Gastrocnemius medialis (tissue), 4 donors: ENCODE measurements at regions not wholly inside any gene's neighbourhood (a gene's known extent, or its start where the extent isn't known, plus 50 kb on each side); places are given as distances from the start of the nearest gene placed in this dataset.

Experiments
- ATAC-seq, 2 donors: fragments of 150-250 bp; one replicate each; pipeline ENCODE4 v1.9.1; 2016
- DNase-seq, 2 donors: peaks; one replicate each; pipeline ENCODE4 v3.0.0-alpha.2; 2019
- H3K27ac ChIP-seq, 4 donors: fragments of 200-600 bp; sonication (generic); 1 replicate in 1 of 4; 2 replicates in 3 of 4; pipeline ENCODE4 v1.5.1; 2016 to 2018; ENCODE audit warnings: mild to moderate bottlenecking in 2 of 4, moderate library complexity in 1 of 4
- H3K27me3 ChIP-seq, 3 donors: fragments of 200-600 bp; sonication (generic) in 2 of 3; 1 replicate in 1 of 3; 2 replicates in 2 of 3; pipeline versions ENCODE4 v1.5.1 to v1.6.0; 2016 to 2019; ENCODE audit warnings: mild to moderate bottlenecking in 1 of 3, moderate library complexity in 1 of 3
- H3K36me3 ChIP-seq, 2 donors: fragments of 200-600 bp; sonication (generic) in 1 of 2; one replicate each; pipeline ENCODE4 v1.5.1; 2017 to 2018
- H3K4me1 ChIP-seq, 2 donors: fragments of 200-600 bp; sonication (generic) in 1 of 2; one replicate each; pipeline ENCODE4 v1.5.1; 2016 to 2017; ENCODE audit warnings: mild to moderate bottlenecking in 2 of 2
- H3K4me3 ChIP-seq, 4 donors: fragments of 200-600 bp; sonication (generic) in 3 of 4; 1 replicate in 1 of 4; 2 replicates in 3 of 4; pipeline ENCODE4 v1.5.1; 2016 to 2019; ENCODE audit warnings: mild to moderate bottlenecking in 2 of 4
- H3K9me3 ChIP-seq, 3 donors: fragments of 200-600 bp; sonication (generic) in 2 of 3; 1 replicate in 1 of 3; 2 replicates in 2 of 3; pipeline ENCODE4 v1.5.1; 2016 to 2019
- POLR2A ChIP-seq, 2 donors: fragments of 450-650 bp; IDR thresholded peaks; one replicate each; pipeline ENCODE4 v1.6.1; 2017; ENCODE audit warnings: antibody characterized with exemption in 2 of 2, mild to moderate bottlenecking in 2 of 2, moderate library complexity in 2 of 2
- in situ Hi-C, 4 donors: fragments of 200-750 bp; cut with MboI; loops; one replicate each; pipeline versions ENCODE4 v1.15.0 to v1.8.0; 2017; ENCODE audit warnings: low sequenced_read_pairs in 4 of 4
- intact Hi-C: fragments of 100-400 bp; cut with DNase I; formaldehyde crosslinking; loops from one replicate; pipeline ENCODE4 v1.15.1; 2023; ENCODE audit warnings: low total_unique reads
- TF ChIP-seq, protein P1 (sequence below), 5 experiments: fragments of 450-650 bp in 3 of 5; fragments of 200-600 bp in 2 of 5; sonication (generic) in 2 of 5; IDR thresholded peaks in 4 of 5; conservative IDR thresholded peaks in 1 of 5; 1 replicate in 4 of 5; 2 replicates in 1 of 5; pipeline ENCODE4 v1.5.1; 2016 to 2019; ENCODE audit warnings: antibody characterized with exemption in 5 of 5, mild to moderate bottlenecking in 3 of 5, moderate library complexity in 3 of 5

- no peaks in the 10 kb centered on the region for H3K4me1 ChIP-seq
- H3K27ac ChIP-seq: no peak overlapping the region
- DNase-seq (no peak), ATAC-seq (no peak)
- no peak overlapping the region for H3K4me3 ChIP-seq
- H3K9me3 ChIP-seq: no peaks in the 10 kb centered on the region
- H3K27me3 ChIP-seq: no peaks in the 10 kb centered on the region
- intact Hi-C loops: no loop called here
- TF ChIP-seq POLR2A (IDR thresholded peaks at IDR 0.05): no peak
- TF ChIP-seq, protein P1, sequence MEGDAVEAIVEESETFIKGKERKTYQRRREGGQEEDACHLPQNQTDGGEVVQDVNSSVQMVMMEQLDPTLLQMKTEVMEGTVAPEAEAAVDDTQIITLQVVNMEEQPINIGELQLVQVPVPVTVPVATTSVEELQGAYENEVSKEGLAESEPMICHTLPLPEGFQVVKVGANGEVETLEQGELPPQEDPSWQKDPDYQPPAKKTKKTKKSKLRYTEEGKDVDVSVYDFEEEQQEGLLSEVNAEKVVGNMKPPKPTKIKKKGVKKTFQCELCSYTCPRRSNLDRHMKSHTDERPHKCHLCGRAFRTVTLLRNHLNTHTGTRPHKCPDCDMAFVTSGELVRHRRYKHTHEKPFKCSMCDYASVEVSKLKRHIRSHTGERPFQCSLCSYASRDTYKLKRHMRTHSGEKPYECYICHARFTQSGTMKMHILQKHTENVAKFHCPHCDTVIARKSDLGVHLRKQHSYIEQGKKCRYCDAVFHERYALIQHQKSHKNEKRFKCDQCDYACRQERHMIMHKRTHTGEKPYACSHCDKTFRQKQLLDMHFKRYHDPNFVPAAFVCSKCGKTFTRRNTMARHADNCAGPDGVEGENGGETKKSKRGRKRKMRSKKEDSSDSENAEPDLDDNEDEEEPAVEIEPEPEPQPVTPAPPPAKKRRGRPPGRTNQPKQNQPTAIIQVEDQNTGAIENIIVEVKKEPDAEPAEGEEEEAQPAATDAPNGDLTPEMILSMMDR (IDR thresholded peaks at IDR 0.05 in 4 of 5, conservative IDR thresholded peaks at IDR 0.05 in 1 of 5): no peak
- in situ Hi-C loops: no loop called here
- H3K36me3 ChIP-seq: no peaks in the 10 kb centered on the region
Observed at GRCh38 chr16:56012482-56012811, 137.3 kb upstream of the CES5A start.

DNA sequence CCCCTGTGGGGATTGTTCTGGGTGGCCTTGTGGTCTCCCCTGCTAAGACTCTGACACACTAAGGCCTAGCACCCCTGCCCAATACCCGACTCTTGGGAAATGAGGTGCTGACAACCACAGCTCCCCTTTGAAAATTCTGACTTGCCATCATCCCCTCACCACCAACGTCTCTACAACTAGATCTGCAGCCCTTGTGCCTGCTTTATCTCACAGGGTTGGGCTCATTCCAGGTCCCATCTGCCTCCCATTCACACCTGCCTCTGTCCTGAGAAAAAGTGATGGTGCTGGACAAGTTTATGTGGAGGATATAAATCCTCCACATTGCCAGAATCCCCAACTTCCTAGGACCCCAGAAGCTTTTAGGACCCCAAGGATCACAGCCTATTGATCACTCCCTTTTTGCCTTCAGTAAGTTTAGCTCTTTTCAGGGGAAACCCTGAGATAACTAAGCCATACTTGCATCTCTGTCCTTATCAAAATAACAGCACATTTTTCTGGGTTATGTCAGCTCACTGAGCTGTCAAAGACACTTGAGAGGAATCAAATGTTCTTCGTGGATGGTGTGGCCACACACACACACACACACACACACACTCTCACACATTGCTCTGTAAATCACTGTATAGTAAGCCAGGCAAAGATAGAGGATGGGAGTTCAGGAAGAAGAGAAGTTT lies 136.8 kb upstream of the CES5A start:
- no peak for TF ChIP-seq POLR2A (IDR thresholded peaks at IDR 0.05)
- TF ChIP-seq, protein P1 (IDR thresholded peaks at IDR 0.05 in 4 of 5, conservative IDR thresholded peaks at IDR 0.05 in 1 of 5): no peak
- in situ Hi-C loops: no loop called here
- Histone ChIP-seq H3K36me3 (no peaks in the 10 kb centered on the region), H3K9me3 (no peaks in the 10 kb centered on the region), H3K27ac (no peak overlapping the region), H3K4me3 (no peak overlapping the region), H3K27me3 (no peaks in the 10 kb centered on the region), H3K4me1 (no peaks in the 10 kb centered on the region)
- no peak for DNase-seq
- ATAC-seq: no peak
- intact Hi-C loops: no loop called here

GRCh38 chr16:56005958-56006357 lies 130.8 kb upstream of the CES5A start:
- DNase-seq (no peak), ATAC-seq (no peak)
- H3K4me1 ChIP-seq: no peaks in the 10 kb centered on the region
- H3K36me3 ChIP-seq: no peaks in the 10 kb centered on the region
- intact Hi-C loops (no loop called here), in situ Hi-C loops (no loop called here)
- H3K4me3 ChIP-seq: no peak overlapping the region
- no peak overlapping the region for H3K27ac ChIP-seq
- TF ChIP-seq, protein P1 (IDR thresholded peaks at IDR 0.05 in 4 of 5, conservative IDR thresholded peaks at IDR 0.05 in 1 of 5): no peak
- no peak for TF ChIP-seq POLR2A (IDR thresholded peaks at IDR 0.05)
- H3K9me3 ChIP-seq: no peaks in the 10 kb centered on the region
- H3K27me3 ChIP-seq: no peaks in the 10 kb centered on the region

DNA sequence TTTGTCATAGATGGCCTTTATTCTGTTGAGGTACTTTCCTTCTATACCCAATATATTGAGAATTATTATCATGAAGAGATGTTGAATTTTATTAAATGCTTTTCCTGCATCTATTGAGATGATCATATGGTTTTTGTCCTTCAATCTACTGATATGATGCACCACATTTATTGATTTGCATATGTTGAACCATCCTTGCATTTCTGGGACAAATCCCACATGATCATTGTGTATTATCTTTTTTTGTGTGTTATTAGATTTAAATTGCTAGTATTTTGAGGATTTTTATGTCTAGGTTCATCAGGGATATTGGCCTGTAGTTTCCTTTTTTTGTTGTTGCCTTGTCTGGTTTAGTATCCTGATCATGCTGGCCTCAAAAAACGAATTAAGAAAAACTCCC lies 124.5 kb upstream of the CES5A start:
- Histone ChIP-seq H3K4me1 (no peaks in the 10 kb centered on the region), H3K27ac (no peak overlapping the region), H3K4me3 (no peak overlapping the region), H3K9me3 (no peaks in the 10 kb centered on the region), H3K36me3 (no peaks in the 10 kb centered on the region), H3K27me3 (no peaks in the 10 kb centered on the region)
- intact Hi-C loops (no loop called here), in situ Hi-C loops (no loop called here)
- ATAC-seq (no peak), DNase-seq (no peak)
- TF ChIP-seq, protein P1 (IDR thresholded peaks at IDR 0.05 in 4 of 5, conservative IDR thresholded peaks at IDR 0.05 in 1 of 5): no peak
- TF ChIP-seq POLR2A (IDR thresholded peaks at IDR 0.05): no peak

DNA sequence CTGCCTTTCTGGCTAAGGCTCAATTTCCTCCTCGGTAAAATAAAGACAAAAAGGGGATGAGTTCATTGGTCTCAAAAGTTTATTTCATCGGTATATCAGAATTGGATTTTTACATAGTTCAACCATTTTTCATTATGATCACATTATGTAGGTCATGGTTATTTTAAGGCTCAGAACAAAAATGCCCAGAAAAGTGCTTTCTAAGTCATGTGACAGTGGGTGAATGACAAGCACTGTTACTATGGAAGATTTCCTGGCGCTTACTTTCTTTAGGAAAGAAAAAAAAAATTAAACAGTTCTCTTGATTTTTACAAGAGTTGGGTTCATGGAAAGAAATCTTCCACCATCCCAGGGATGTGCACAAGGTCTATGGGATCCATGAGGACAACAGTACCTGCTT lies 117.9 kb upstream of the CES5A start:
- in situ Hi-C loops: no loop called here
- Histone ChIP-seq H3K4me1 (no peaks in the 10 kb centered on the region), H3K9me3 (no peaks in the 10 kb centered on the region), H3K27ac (no peak overlapping the region), H3K36me3 (no peaks in the 10 kb centered on the region), H3K4me3 (no peak overlapping the region), H3K27me3 (no peaks in the 10 kb centered on the region)
- TF ChIP-seq POLR2A (IDR thresholded peaks at IDR 0.05): no peak
- TF ChIP-seq, protein P1 (IDR thresholded peaks at IDR 0.05 in 4 of 5, conservative IDR thresholded peaks at IDR 0.05 in 1 of 5): no peak
- no peak for ATAC-seq
- intact Hi-C loops: no loop called here
- no peak for DNase-seq
